HL-60 (cell line): ENCODE measurements at regions not wholly inside any gene's neighbourhood (a gene's known extent, or its start where the extent isn't known, plus 50 kb on each side); places are given as distances from the start of the nearest gene placed in this dataset.

Experiments used
- DNase-seq, 2 experiments: peaks; one replicate each; pipeline ENCODE4 v3.0.0-alpha.2; 2010 to 2020; ENCODE audit warnings: low read depth in 1 of 2, low spot score in 1 of 2
- H3K27ac ChIP-seq: fragments of 250-450 bp; sonication (Bioruptor Pico); replicated peaks from 2 replicates; pipeline ENCODE4 v1.5.1; 2020; ENCODE audit warnings: mild to moderate bottlenecking, moderate library complexity
- H3K27me3 ChIP-seq: fragments of 250-450 bp; sonication (Bioruptor Pico); 2 replicates; pipeline ENCODE4 v1.5.1; 2021; ENCODE audit warnings: mild to moderate bottlenecking, moderate library complexity; ENCODE audit not compliant: insufficient read depth, poor library complexity, severe bottlenecking
- H3K4me3 ChIP-seq: replicated peaks from 2 replicates; pipeline ENCODE4 v1.5.1; 2011; ENCODE audit warnings: mild to moderate bottlenecking, control low read depth, low read length; ENCODE audit not compliant: insufficient read depth
- GABPA ChIP-seq: IDR thresholded peaks from 2 replicates; pipeline ENCODE4 v1.6.1; 2012; ENCODE audit warnings: low read depth
- POLR2AphosphoS5 ChIP-seq: IDR thresholded peaks from 2 replicates; pipeline ENCODE4 v1.6.1; 2012; ENCODE audit warnings: low read depth
- SPI1 ChIP-seq: IDR thresholded peaks from 2 replicates; pipeline ENCODE4 v1.6.1; 2012; ENCODE audit warnings: low read depth, mild to moderate bottlenecking, borderline replicate concordance
- TF ChIP-seq, protein P1 (sequence below): IDR thresholded peaks from one replicate; pipeline ENCODE4 v1.5.1; 2011; ENCODE audit warnings: low read length, control low read depth, inconsistent platforms; ENCODE audit not compliant: insufficient read depth
- TF ChIP-seq, protein P2 (sequence below): IDR thresholded peaks from 2 replicates; pipeline ENCODE4 v1.6.1; 2012; ENCODE audit warnings: low read depth; ENCODE audit not compliant: insufficient replicate concordance

DNA sequence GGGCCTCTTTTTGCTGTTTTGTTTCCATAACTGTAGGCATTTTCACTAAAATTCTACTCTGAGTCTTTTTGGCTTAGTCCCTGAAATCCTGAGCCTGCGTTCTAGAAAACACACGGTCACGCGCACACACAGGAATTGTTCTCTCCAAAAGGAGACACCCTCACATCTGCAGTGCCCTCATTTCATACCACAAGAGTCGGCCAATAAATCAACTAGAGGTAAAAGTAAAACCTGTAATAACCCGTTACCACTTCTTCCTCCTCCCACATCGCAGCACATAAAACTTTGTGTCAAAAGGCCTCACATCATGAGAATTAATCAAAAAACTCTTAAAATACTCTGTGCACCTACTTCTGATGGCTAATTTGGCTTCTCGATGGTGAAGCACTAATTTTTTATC, 133.3 kb upstream of the MGMT start:
- DNase-seq, result no peak
- H3K27ac ChIP-seq, result no peak overlapping the region
- TF ChIP-seq, protein P1, sequence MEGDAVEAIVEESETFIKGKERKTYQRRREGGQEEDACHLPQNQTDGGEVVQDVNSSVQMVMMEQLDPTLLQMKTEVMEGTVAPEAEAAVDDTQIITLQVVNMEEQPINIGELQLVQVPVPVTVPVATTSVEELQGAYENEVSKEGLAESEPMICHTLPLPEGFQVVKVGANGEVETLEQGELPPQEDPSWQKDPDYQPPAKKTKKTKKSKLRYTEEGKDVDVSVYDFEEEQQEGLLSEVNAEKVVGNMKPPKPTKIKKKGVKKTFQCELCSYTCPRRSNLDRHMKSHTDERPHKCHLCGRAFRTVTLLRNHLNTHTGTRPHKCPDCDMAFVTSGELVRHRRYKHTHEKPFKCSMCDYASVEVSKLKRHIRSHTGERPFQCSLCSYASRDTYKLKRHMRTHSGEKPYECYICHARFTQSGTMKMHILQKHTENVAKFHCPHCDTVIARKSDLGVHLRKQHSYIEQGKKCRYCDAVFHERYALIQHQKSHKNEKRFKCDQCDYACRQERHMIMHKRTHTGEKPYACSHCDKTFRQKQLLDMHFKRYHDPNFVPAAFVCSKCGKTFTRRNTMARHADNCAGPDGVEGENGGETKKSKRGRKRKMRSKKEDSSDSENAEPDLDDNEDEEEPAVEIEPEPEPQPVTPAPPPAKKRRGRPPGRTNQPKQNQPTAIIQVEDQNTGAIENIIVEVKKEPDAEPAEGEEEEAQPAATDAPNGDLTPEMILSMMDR, result no peak
- TF ChIP-seq GABPA (no peak), POLR2AphosphoS5 (no peak)
- H3K4me3 ChIP-seq, result no peak overlapping the region
- peaks cover 2% of the 10 kb centered on the region for H3K27me3 ChIP-seq

DNA sequence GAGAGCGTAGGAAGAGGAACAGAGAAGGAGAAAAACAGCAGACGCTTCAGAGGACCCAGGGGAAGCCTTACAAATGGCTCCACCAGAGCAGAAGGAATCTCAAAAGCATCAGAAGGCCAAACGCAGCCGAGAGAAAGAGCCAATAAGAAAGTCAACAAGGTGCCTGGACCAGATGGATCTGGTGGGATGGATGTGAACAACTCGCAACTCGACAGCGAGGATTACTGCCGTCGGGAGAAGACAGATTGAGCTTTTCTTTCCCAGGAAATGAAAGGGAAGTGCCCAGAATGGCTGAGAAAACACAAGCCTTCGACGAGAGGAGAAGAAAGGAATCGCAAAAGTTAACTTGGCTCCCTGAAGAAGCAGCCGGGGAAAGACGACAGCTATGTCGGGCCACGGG, 132.8 kb upstream of the MGMT start:
- Histone ChIP-seq H3K4me3 (no peak overlapping the region), H3K27me3 (peaks cover 2% of the 10 kb centered on the region), H3K27ac (no peak overlapping the region)
- TF ChIP-seq POLR2AphosphoS5 (no peak), SPI1 (no peak), GABPA (no peak)
- TF ChIP-seq, protein P2, sequence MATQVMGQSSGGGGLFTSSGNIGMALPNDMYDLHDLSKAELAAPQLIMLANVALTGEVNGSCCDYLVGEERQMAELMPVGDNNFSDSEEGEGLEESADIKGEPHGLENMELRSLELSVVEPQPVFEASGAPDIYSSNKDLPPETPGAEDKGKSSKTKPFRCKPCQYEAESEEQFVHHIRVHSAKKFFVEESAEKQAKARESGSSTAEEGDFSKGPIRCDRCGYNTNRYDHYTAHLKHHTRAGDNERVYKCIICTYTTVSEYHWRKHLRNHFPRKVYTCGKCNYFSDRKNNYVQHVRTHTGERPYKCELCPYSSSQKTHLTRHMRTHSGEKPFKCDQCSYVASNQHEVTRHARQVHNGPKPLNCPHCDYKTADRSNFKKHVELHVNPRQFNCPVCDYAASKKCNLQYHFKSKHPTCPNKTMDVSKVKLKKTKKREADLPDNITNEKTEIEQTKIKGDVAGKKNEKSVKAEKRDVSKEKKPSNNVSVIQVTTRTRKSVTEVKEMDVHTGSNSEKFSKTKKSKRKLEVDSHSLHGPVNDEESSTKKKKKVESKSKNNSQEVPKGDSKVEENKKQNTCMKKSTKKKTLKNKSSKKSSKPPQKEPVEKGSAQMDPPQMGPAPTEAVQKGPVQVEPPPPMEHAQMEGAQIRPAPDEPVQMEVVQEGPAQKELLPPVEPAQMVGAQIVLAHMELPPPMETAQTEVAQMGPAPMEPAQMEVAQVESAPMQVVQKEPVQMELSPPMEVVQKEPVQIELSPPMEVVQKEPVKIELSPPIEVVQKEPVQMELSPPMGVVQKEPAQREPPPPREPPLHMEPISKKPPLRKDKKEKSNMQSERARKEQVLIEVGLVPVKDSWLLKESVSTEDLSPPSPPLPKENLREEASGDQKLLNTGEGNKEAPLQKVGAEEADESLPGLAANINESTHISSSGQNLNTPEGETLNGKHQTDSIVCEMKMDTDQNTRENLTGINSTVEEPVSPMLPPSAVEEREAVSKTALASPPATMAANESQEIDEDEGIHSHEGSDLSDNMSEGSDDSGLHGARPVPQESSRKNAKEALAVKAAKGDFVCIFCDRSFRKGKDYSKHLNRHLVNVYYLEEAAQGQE, result no peak
- TF ChIP-seq, protein P1, result no peak
- no peak for DNase-seq

DNA sequence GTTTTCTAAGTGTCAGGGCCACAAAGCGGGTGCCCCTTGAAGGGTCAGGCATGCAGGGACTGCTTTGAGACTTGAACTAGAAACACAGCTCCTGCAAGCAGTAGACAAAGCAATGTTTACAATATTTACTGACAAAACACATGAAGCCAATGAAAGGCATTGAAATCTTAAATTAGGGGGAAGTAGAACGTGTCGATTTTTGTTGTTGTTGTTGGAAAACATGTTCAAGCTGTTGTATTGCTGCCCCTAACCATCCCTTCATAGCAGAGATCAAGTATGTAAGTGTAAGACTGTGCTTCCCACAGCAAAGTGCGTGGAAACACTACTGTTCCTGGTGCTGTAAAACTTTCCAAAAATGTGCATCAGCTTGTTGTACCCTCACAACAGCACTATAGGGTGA, 131.6 kb upstream of the MGMT start:
- TF ChIP-seq SPI1, result no peak
- Histone ChIP-seq H3K27me3 (peaks cover 2% of the 10 kb centered on the region), H3K27ac (no peak overlapping the region), H3K4me3 (no peak overlapping the region)
- no peak for DNase-seq

DNA sequence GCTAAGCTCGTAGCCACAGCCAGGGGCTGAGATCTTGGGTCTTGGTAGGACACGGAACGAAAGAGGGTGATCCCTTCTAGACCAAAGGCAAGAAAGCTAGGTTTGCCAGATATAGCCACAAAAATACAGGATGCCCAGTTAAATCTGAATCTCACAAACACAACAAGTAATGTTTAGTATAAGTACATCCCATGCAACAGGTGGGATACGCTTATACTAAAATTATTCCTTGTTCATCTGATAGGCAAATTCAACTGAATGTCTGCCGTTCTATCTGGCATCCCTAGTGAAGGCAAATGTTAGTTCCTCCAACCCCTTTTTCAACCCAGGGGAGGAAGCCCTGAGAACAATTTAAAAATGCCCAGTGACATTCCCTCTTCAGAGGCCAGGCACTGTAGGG, 131.1 kb upstream of the MGMT start:
- peaks cover 2% of the 10 kb centered on the region for H3K27me3 ChIP-seq
- no peak for DNase-seq
- TF ChIP-seq POLR2AphosphoS5, result no peak
- TF ChIP-seq, protein P2, result no peak
- no peak for TF ChIP-seq SPI1
- no peak for TF ChIP-seq GABPA
- TF ChIP-seq, protein P1, result no peak

More for the DNA sequence above, 131.1 kb upstream of the MGMT start:
- Histone ChIP-seq H3K4me3 (no peak overlapping the region), H3K27ac (no peak overlapping the region)
